Panc1 (cell line): ENCODE measurements at regions not wholly inside any gene's neighbourhood (a gene's known extent, or its start where the extent isn't known, plus 50 kb on each side); places are given as distances from the start of the nearest gene placed in this dataset.

ENCODE experiments used
- CTCF ChIP-seq: fragments of 450-650 bp; IDR thresholded peaks from 2 replicates; pipeline ENCODE4 v1.5.1; 2017; ENCODE audit warnings: mild to moderate bottlenecking
- POLR2AphosphoS5 ChIP-seq: IDR thresholded peaks from 2 replicates; pipeline ENCODE4 v1.6.1; 2012; ENCODE audit warnings: mild to moderate bottlenecking, low read depth, low read length, moderate library complexity
- SIN3A ChIP-seq: IDR thresholded peaks from 2 replicates; pipeline ENCODE4 v1.6.1; 2012; ENCODE audit warnings: low read depth, mild to moderate bottlenecking, low read length, moderate library complexity, borderline replicate concordance; ENCODE audit not compliant: insufficient read depth

DNA sequence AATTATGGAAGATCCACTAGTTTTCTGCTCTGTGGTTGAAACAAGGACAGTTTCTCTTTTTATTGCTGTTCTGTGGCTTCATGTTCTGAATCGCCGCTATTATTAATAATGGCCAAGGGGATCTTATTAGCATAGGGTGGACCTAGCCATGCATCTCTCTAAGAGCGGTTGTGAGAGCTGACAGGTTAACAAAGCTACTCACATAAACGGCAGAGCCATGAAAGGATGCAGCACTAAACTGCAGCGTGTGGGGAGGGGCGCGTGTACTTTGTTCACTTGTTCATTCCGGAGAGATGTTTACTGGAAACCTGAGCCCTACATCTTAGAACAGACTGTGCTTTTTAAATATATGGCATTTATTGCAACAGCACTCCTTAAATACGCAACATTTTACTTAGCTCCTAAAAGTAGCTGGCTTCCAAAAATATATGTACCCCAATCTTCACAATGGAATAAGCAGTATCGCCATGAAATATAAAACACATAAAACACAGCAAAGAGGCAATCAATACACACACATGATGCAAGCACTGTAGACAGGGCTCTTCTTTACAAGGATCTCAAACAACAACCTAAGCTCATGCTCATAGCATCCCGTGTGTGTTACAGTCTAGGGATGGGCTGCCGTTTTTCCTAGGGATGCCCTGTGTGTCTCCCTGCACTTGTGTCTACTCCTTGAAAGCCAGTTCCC is 424.6 kb downstream of the MED10 start:
- TF ChIP-seq CTCF, result no peak
- no peak for TF ChIP-seq POLR2AphosphoS5
- no peak for TF ChIP-seq SIN3A
